ENCODE measurements at regions not wholly inside any gene's neighbourhood (a gene's known extent, or its start where the extent isn't known, plus 50 kb on each side); places are given as distances from the start of the nearest gene placed in this dataset.

DNA sequence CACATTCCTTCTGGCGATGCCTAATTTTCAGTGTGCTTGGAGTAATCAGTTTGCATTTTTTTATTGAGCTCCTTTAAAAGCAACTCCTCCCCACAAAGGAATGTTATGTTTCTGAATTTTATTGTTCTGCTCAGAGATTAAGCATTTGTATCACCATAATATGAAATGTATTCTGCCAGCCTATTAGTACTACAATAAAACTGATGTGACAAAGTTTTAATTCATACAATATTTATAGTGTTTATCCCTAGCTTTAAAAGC is 236.9 kb upstream of the ASCC3 start:
- Histone ChIP-seq H3K79me2 (ENCODE audit: control insufficient read depth, low read length) (no peaks in the 10 kb centered on the region), H3K4me2 (ENCODE audit: low read length) (no peak overlapping the region), H3K4me3 (ENCODE audit: low read length) (no peak overlapping the region), H3K9me3 (ENCODE audit: control insufficient read depth, insufficient read depth, low read length) (no peaks in the 10 kb centered on the region), H3K27me3 (ENCODE audit: control insufficient read depth, low read length) (no peaks in the 10 kb centered on the region), H3K9me2 (replicated peaks; ENCODE audit: control insufficient read depth, low read length) (no peaks in the 10 kb centered on the region), H3F3A (ENCODE audit: control insufficient read depth, insufficient read depth) (no peaks in the 10 kb centered on the region), H3K36me3 (ENCODE audit: control insufficient read depth, low read length) (no peaks in the 10 kb centered on the region), H4K20me1 (ENCODE audit: control insufficient read depth, insufficient read depth, low read depth, low read length) (no peaks in the 10 kb centered on the region), H3K4me1 (ENCODE audit: control insufficient read depth, low read length) (no peaks in the 10 kb centered on the region), H3K27ac (ENCODE audit: low read depth, low read length) (no peak overlapping the region)
- TF ChIP-seq, protein P1, sequence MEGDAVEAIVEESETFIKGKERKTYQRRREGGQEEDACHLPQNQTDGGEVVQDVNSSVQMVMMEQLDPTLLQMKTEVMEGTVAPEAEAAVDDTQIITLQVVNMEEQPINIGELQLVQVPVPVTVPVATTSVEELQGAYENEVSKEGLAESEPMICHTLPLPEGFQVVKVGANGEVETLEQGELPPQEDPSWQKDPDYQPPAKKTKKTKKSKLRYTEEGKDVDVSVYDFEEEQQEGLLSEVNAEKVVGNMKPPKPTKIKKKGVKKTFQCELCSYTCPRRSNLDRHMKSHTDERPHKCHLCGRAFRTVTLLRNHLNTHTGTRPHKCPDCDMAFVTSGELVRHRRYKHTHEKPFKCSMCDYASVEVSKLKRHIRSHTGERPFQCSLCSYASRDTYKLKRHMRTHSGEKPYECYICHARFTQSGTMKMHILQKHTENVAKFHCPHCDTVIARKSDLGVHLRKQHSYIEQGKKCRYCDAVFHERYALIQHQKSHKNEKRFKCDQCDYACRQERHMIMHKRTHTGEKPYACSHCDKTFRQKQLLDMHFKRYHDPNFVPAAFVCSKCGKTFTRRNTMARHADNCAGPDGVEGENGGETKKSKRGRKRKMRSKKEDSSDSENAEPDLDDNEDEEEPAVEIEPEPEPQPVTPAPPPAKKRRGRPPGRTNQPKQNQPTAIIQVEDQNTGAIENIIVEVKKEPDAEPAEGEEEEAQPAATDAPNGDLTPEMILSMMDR (IDR thresholded peaks at IDR 0.05; ENCODE audit: low read depth, low read length, poor library complexity, severe bottlenecking) = no peak
- no peak for TF ChIP-seq EZH2phosphoT487 (IDR thresholded peaks at IDR 0.05; ENCODE audit: borderline replicate concordance, low read length)

DNA sequence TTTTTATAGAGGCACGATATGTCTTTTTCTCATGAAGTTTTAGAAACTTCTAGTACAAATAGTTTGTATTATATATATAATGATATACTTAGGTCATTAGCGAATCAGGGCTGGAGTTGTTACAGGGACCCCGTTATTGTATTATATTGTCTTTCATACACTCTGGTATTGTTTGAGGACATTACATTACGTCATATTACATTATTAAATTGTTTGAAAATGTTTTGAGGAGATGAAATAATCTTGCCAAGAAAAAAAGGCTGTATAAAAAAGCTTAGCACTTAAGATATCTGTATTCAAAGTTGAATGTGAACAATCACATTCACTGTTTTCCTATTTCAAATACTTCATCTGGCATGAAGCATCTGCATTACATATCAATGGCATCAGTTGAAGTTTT is 239.6 kb upstream of the ASCC3 start:
- H4K20me1 ChIP-seq (ENCODE audit: control insufficient read depth, insufficient read depth, low read depth, low read length) = no peaks in the 10 kb centered on the region
- TF ChIP-seq, protein P1 (IDR thresholded peaks at IDR 0.05; ENCODE audit: low read depth, low read length, poor library complexity, severe bottlenecking) = no peak
- no peak for TF ChIP-seq EZH2phosphoT487 (IDR thresholded peaks at IDR 0.05; ENCODE audit: borderline replicate concordance, low read length)
- no peaks in the 10 kb centered on the region for H3K79me2 ChIP-seq (ENCODE audit: control insufficient read depth, low read length)
- no peak overlapping the region for H3K4me3 ChIP-seq (ENCODE audit: low read length)
- H3K9me3 ChIP-seq (ENCODE audit: control insufficient read depth, insufficient read depth, low read length) = no peaks in the 10 kb centered on the region
- H3K27me3 ChIP-seq (ENCODE audit: control insufficient read depth, low read length) = no peaks in the 10 kb centered on the region
- no peak overlapping the region for H3K4me2 ChIP-seq (ENCODE audit: low read length)
- H3K9me2 ChIP-seq (replicated peaks; ENCODE audit: control insufficient read depth, low read length) = no peaks in the 10 kb centered on the region
- no peaks in the 10 kb centered on the region for H3K36me3 ChIP-seq (ENCODE audit: control insufficient read depth, low read length)
- no peaks in the 10 kb centered on the region for H3K4me1 ChIP-seq (ENCODE audit: control insufficient read depth, low read length)
- H3F3A ChIP-seq (ENCODE audit: control insufficient read depth, insufficient read depth) = no peaks in the 10 kb centered on the region
- no peak overlapping the region for H3K27ac ChIP-seq (ENCODE audit: low read depth, low read length)

DNA sequence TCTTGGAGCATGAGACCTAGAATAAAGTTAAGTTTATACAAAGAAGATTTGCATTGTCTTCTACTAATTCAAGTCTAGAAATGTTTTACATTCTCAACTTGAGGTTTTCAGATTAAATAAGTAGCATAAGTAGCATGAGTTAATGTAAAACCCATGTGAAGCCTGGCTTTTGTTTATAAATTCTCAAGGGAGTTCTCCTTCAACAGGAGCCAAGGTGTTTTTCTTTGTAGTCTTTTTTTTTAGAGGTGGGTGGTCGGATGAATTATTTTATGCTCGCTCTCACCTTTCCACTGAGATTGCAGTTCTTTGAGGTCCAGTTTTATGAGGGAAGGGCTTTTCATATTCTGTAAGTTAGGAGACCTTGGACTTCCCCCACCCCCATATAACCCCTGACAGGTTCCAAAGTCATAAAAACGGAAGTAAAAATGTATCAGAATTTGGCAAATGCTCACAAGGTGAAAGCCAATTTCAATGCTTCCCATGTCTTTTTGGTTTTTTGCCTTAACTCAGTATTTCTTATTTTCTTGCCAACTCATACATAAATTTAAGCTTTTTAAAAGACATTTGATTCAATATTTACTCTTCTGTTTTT is 244.3 kb upstream of the ASCC3 start:
- no peak overlapping the region for H3K27ac ChIP-seq (ENCODE audit: low read depth, low read length)
- H3K9me2 ChIP-seq (replicated peaks; ENCODE audit: control insufficient read depth, low read length) = no peaks in the 10 kb centered on the region
- H4K20me1 ChIP-seq (ENCODE audit: control insufficient read depth, insufficient read depth, low read depth, low read length) = no peaks in the 10 kb centered on the region
- no peaks in the 10 kb centered on the region for H3K27me3 ChIP-seq (ENCODE audit: control insufficient read depth, low read length)
- H3K9me3 ChIP-seq (ENCODE audit: control insufficient read depth, insufficient read depth, low read length) = no peaks in the 10 kb centered on the region
- H3K4me2 ChIP-seq (ENCODE audit: low read length) = no peak overlapping the region
- no peak overlapping the region for H3K4me3 ChIP-seq (ENCODE audit: low read length)
- no peaks in the 10 kb centered on the region for H3K79me2 ChIP-seq (ENCODE audit: control insufficient read depth, low read length)
- no peaks in the 10 kb centered on the region for H3F3A ChIP-seq (ENCODE audit: control insufficient read depth, insufficient read depth)
- no peaks in the 10 kb centered on the region for H3K4me1 ChIP-seq (ENCODE audit: control insufficient read depth, low read length)
- H3K36me3 ChIP-seq (ENCODE audit: control insufficient read depth, low read length) = no peaks in the 10 kb centered on the region
- TF ChIP-seq EZH2phosphoT487 (IDR thresholded peaks at IDR 0.05; ENCODE audit: borderline replicate concordance, low read length) = no peak
- TF ChIP-seq, protein P1 (IDR thresholded peaks at IDR 0.05; ENCODE audit: low read depth, low read length, poor library complexity, severe bottlenecking) = no peak

DNA sequence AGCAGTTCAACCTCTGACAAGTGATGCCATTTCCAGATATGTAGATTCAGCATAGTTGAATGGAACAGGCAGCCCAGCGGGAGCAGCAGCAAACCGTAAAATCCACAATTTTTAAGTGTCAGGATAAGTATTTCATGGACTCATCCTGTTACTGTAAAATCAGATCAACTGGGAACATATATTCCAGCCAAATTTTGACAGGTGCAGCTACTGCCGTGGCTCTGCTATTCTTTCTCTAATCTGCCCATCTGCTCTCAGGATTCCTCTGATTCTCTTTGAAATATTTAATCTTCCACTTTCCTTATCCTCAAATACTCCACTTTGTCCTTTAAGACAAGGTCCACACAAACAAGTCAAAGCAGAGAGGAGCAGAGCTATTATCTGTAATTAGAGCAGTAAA is 245.4 kb upstream of the ASCC3 start:
- no peaks in the 10 kb centered on the region for H3F3A ChIP-seq (ENCODE audit: control insufficient read depth, insufficient read depth)
- no peak overlapping the region for H3K27ac ChIP-seq (ENCODE audit: low read depth, low read length)
- H3K9me2 ChIP-seq (replicated peaks; ENCODE audit: control insufficient read depth, low read length) = no peaks in the 10 kb centered on the region
- no peaks in the 10 kb centered on the region for H3K4me1 ChIP-seq (ENCODE audit: control insufficient read depth, low read length)
- H3K27me3 ChIP-seq (ENCODE audit: control insufficient read depth, low read length) = no peaks in the 10 kb centered on the region
- H3K79me2 ChIP-seq (ENCODE audit: control insufficient read depth, low read length) = no peaks in the 10 kb centered on the region
- no peak for TF ChIP-seq EZH2phosphoT487 (IDR thresholded peaks at IDR 0.05; ENCODE audit: borderline replicate concordance, low read length)
- TF ChIP-seq, protein P1 (IDR thresholded peaks at IDR 0.05; ENCODE audit: low read depth, low read length, poor library complexity, severe bottlenecking) = no peak
- H4K20me1 ChIP-seq (ENCODE audit: control insufficient read depth, insufficient read depth, low read depth, low read length) = no peaks in the 10 kb centered on the region
- no peak overlapping the region for H3K4me2 ChIP-seq (ENCODE audit: low read length)
- H3K9me3 ChIP-seq (ENCODE audit: control insufficient read depth, insufficient read depth, low read length) = no peaks in the 10 kb centered on the region
- no peaks in the 10 kb centered on the region for H3K36me3 ChIP-seq (ENCODE audit: control insufficient read depth, low read length)
- H3K4me3 ChIP-seq (ENCODE audit: low read length) = no peak overlapping the region
